Activated T-cell treated with anti-CD3 and anti-CD28 coated beads, Interleukin-2, amount 50 U/mL, for 72 hours (primary cell): ENCODE measurements at regions not wholly inside any gene's neighbourhood (a gene's known extent, or its start where the extent isn't known, plus 50 kb on each side); places are given as distances from the start of the nearest gene placed in this dataset.

Source experiments
- ATAC-seq, 2 donors: fragments of 150-1000 bp; cut with Tn5 transposase; replicated peaks in 1 of 2; 2 replicates each; pipeline ENCODE4 v1.10.0; 2021; ENCODE audit warnings: moderate library complexity in 2 of 2, mild to moderate bottlenecking in 1 of 2
- DNase-seq, 2 donors: peaks; one replicate each; pipeline ENCODE4 v3.0.0; 2021 to 2022; ENCODE audit warnings: mixed read lengths in 1 of 2
- H3K27ac Mint-ChIP-seq: one replicate; pipeline ENCODE4 v1.8.0; 2022; ENCODE audit warnings: mild to moderate bottlenecking, moderate library complexity, mixed read lengths
- H3K27me3 Mint-ChIP-seq: one replicate; pipeline ENCODE4 v1.8.0; 2022; ENCODE audit warnings: low read depth, mixed read lengths
- H3K36me3 Mint-ChIP-seq, 2 donors: one replicate each; pipeline ENCODE4 v1.8.0; 2022; ENCODE audit warnings: mixed read lengths in 2 of 2, mild to moderate bottlenecking in 1 of 2; ENCODE audit not compliant: insufficient read depth in 2 of 2
- H3K4me1 Mint-ChIP-seq: one replicate; pipeline ENCODE4 v1.8.0; 2022; ENCODE audit warnings: low read depth, mixed read lengths
- H3K4me3 Mint-ChIP-seq, 2 donors: one replicate each; pipeline ENCODE4 v1.8.0; 2022; ENCODE audit warnings: mild to moderate bottlenecking in 2 of 2, mixed read lengths in 2 of 2, moderate library complexity in 2 of 2
- H3K9me3 Mint-ChIP-seq, 2 donors: one replicate each; pipeline ENCODE4 v1.8.0; 2022; ENCODE audit warnings: mixed read lengths in 2 of 2

GRCh38 chr6:21508753-21509152 is 84.8 kb upstream of the SOX4 start:
- H3K4me1 Mint-ChIP-seq = no peaks in the 10 kb centered on the region
- H3K27me3 Mint-ChIP-seq = peaks cover 6% of the 10 kb centered on the region
- ATAC-seq (no peak), DNase-seq (no peak)
- no peak overlapping the region for H3K4me3 Mint-ChIP-seq
- no peaks in the 10 kb centered on the region for H3K9me3 Mint-ChIP-seq
- H3K27ac Mint-ChIP-seq = no peak overlapping the region
- no peaks in the 10 kb centered on the region for H3K36me3 Mint-ChIP-seq

- no peaks in the 10 kb centered on the region for H3K36me3 Mint-ChIP-seq
- no peak for DNase-seq
Measured at GRCh38 chr6:21511891-21512550, 81.5 kb upstream of the SOX4 start.

GRCh38 chr6:21514288-21514687 is 79.3 kb upstream of the SOX4 start:
- H3K27ac Mint-ChIP-seq = no peak overlapping the region
- no peaks in the 10 kb centered on the region for H3K9me3 Mint-ChIP-seq

More at GRCh38 chr6:21511891-21512550, 81.5 kb upstream of the SOX4 start:
- no peaks in the 10 kb centered on the region for H3K9me3 Mint-ChIP-seq
- no peak overlapping the region for H3K27ac Mint-ChIP-seq
- peaks cover 13% of the 10 kb centered on the region for H3K27me3 Mint-ChIP-seq
- H3K4me1 Mint-ChIP-seq = no peaks in the 10 kb centered on the region
- ATAC-seq = no peak
- H3K4me3 Mint-ChIP-seq = no peak overlapping the region

GRCh38 chr6:21518317-21518716 is 75.2 kb upstream of the SOX4 start:
- H3K36me3 Mint-ChIP-seq = no peaks in the 10 kb centered on the region
- no peak overlapping the region for H3K27ac Mint-ChIP-seq
- H3K27me3 Mint-ChIP-seq = peaks cover 23% of the 10 kb centered on the region
- H3K9me3 Mint-ChIP-seq = no peaks in the 10 kb centered on the region
- ATAC-seq (no peak), DNase-seq (no peak)
- no peak overlapping the region for H3K4me3 Mint-ChIP-seq
- H3K4me1 Mint-ChIP-seq = no peaks in the 10 kb centered on the region

More at GRCh38 chr6:21514288-21514687, 79.3 kb upstream of the SOX4 start:
- H3K36me3 Mint-ChIP-seq = no peaks in the 10 kb centered on the region
- H3K4me3 Mint-ChIP-seq = no peak overlapping the region
- no peak for ATAC-seq
- DNase-seq = no peak
- H3K27me3 Mint-ChIP-seq = peaks cover 24% of the 10 kb centered on the region
- no peaks in the 10 kb centered on the region for H3K4me1 Mint-ChIP-seq

GRCh38 chr6:21519642-21520041 is 73.9 kb upstream of the SOX4 start:
- ATAC-seq = no peak
- no peaks in the 10 kb centered on the region for H3K4me1 Mint-ChIP-seq
- H3K9me3 Mint-ChIP-seq = no peaks in the 10 kb centered on the region
- H3K27ac Mint-ChIP-seq = no peak overlapping the region
- H3K4me3 Mint-ChIP-seq = no peak overlapping the region
- H3K36me3 Mint-ChIP-seq = no peaks in the 10 kb centered on the region
- H3K27me3 Mint-ChIP-seq = peaks cover 19% of the 10 kb centered on the region
- no peak for DNase-seq

- H3K27ac Mint-ChIP-seq = no peak overlapping the region
- H3K27me3 Mint-ChIP-seq = peaks cover 16% of the 10 kb centered on the region
- H3K9me3 Mint-ChIP-seq = no peaks in the 10 kb centered on the region
- H3K36me3 Mint-ChIP-seq = no peaks in the 10 kb centered on the region
- ATAC-seq (no peak), DNase-seq (no peak)
- H3K4me1 Mint-ChIP-seq = no peaks in the 10 kb centered on the region
- no peak overlapping the region for H3K4me3 Mint-ChIP-seq
Measured at GRCh38 chr6:21521276-21521675, 72.3 kb upstream of the SOX4 start.

- Mint-ChIP-seq H3K9me3 (no peaks in the 10 kb centered on the region), H3K36me3 (no peaks in the 10 kb centered on the region), H3K27ac (no peak overlapping the region), H3K27me3 (peaks cover 16% of the 10 kb centered on the region), H3K4me1 (no peaks in the 10 kb centered on the region), H3K4me3 (no peak overlapping the region)
- DNase-seq = no peak
- no peak for ATAC-seq
Measured at GRCh38 chr6:21522143-21522747, 71.3 kb upstream of the SOX4 start.

- Mint-ChIP-seq H3K9me3 (no peaks in the 10 kb centered on the region), H3K27ac (no peak overlapping the region), H3K4me1 (no peaks in the 10 kb centered on the region), H3K27me3 (peaks cover 16% of the 10 kb centered on the region), H3K36me3 (no peaks in the 10 kb centered on the region), H3K4me3 (no peak overlapping the region)
- ATAC-seq = no peak
- no peak for DNase-seq
Measured at GRCh38 chr6:21522797-21523456, 70.6 kb upstream of the SOX4 start.

- Mint-ChIP-seq H3K4me3 (no peak overlapping the region), H3K27me3 (peaks cover 10% of the 10 kb centered on the region), H3K4me1 (no peaks in the 10 kb centered on the region), H3K9me3 (no peaks in the 10 kb centered on the region), H3K36me3 (no peaks in the 10 kb centered on the region), H3K27ac (no peak overlapping the region)
- ATAC-seq = no peak
- DNase-seq = no peak
Measured at GRCh38 chr6:21523652-21524051, 69.9 kb upstream of the SOX4 start.

- no peak for ATAC-seq
- no peaks in the 10 kb centered on the region for H3K36me3 Mint-ChIP-seq
- H3K27me3 Mint-ChIP-seq = peaks cover 5% of the 10 kb centered on the region
- no peaks in the 10 kb centered on the region for H3K9me3 Mint-ChIP-seq
- H3K4me3 Mint-ChIP-seq = no peak overlapping the region
- DNase-seq = no peak
- no peak overlapping the region for H3K27ac Mint-ChIP-seq
- no peaks in the 10 kb centered on the region for H3K4me1 Mint-ChIP-seq
Measured at GRCh38 chr6:21524201-21524600, 69.3 kb upstream of the SOX4 start.

GRCh38 chr6:21526974-21527373 is 66.6 kb upstream of the SOX4 start:
- DNase-seq = no peak
- H3K27ac Mint-ChIP-seq = no peak overlapping the region
- H3K36me3 Mint-ChIP-seq = no peaks in the 10 kb centered on the region
- no peak overlapping the region for H3K4me3 Mint-ChIP-seq
- no peaks in the 10 kb centered on the region for H3K4me1 Mint-ChIP-seq
- ATAC-seq = no peak
- no peaks in the 10 kb centered on the region for H3K27me3 Mint-ChIP-seq
- no peaks in the 10 kb centered on the region for H3K9me3 Mint-ChIP-seq

- Mint-ChIP-seq H3K4me1 (no peaks in the 10 kb centered on the region), H3K9me3 (no peaks in the 10 kb centered on the region), H3K27ac (no peak overlapping the region), H3K4me3 (no peak overlapping the region), H3K27me3 (no peaks in the 10 kb centered on the region), H3K36me3 (no peaks in the 10 kb centered on the region)
- ATAC-seq (no peak), DNase-seq (no peak)
Measured at GRCh38 chr6:21527731-21528130, 65.8 kb upstream of the SOX4 start.

GRCh38 chr6:21529431-21529830 is 64.1 kb upstream of the SOX4 start:
- H3K27ac Mint-ChIP-seq = no peak overlapping the region
- no peaks in the 10 kb centered on the region for H3K4me1 Mint-ChIP-seq
- H3K27me3 Mint-ChIP-seq = no peaks in the 10 kb centered on the region
- no peaks in the 10 kb centered on the region for H3K36me3 Mint-ChIP-seq
- no peak for ATAC-seq
- DNase-seq = no peak
- no peak overlapping the region for H3K4me3 Mint-ChIP-seq
- H3K9me3 Mint-ChIP-seq = no peaks in the 10 kb centered on the region
